ENCODE measurements at regions not wholly inside any gene's neighbourhood (a gene's known extent, or its start where the extent isn't known, plus 50 kb on each side); places are given as distances from the start of the nearest gene placed in this dataset.

GRCh38 chr4:156654410-156654809 is 317.2 kb downstream of the PDGFC start:
- TF ChIP-seq, protein P1, sequence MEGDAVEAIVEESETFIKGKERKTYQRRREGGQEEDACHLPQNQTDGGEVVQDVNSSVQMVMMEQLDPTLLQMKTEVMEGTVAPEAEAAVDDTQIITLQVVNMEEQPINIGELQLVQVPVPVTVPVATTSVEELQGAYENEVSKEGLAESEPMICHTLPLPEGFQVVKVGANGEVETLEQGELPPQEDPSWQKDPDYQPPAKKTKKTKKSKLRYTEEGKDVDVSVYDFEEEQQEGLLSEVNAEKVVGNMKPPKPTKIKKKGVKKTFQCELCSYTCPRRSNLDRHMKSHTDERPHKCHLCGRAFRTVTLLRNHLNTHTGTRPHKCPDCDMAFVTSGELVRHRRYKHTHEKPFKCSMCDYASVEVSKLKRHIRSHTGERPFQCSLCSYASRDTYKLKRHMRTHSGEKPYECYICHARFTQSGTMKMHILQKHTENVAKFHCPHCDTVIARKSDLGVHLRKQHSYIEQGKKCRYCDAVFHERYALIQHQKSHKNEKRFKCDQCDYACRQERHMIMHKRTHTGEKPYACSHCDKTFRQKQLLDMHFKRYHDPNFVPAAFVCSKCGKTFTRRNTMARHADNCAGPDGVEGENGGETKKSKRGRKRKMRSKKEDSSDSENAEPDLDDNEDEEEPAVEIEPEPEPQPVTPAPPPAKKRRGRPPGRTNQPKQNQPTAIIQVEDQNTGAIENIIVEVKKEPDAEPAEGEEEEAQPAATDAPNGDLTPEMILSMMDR (IDR thresholded peaks at IDR 0.05): no peak
- TF ChIP-seq POLR2AphosphoS5 (IDR thresholded peaks at IDR 0.05) (no peak), POLR2A (IDR thresholded peaks at IDR 0.05) (no peak)

Measured in sigmoid colon (tissue), 4 donors.